MCF 10A (cell line): ENCODE measurements at regions not wholly inside any gene's neighbourhood (a gene's known extent, or its start where the extent isn't known, plus 50 kb on each side); places are given as distances from the start of the nearest gene placed in this dataset.

ENCODE experiments used
- BruUV-seq: library from RNA; stranded (reverse); fragments of 400-500 nt; replicated peaks from 2 replicates; lab custom pipeline; 2021; lab: Mats Ljungman, UMichigan
- CTCF ChIA-PET: fragments of 300-600 bp; sonication (Branson Sonifier 250); formaldehyde crosslinking; extraction: SDS; loops from one replicate; lab custom pipeline; 2021; ENCODE audit warnings: antibody characterized with exemption, inconsistent platforms; lab: Yijun Ruan, JAX
- POLR2A ChIA-PET: fragments of 300-600, 350-650 bp; sonication (Branson Sonifier 250); formaldehyde crosslinking; extraction: SDS; loops from one replicate; lab custom pipeline; 2020; ENCODE audit warnings: antibody characterized with exemption, inconsistent platforms; lab: Yijun Ruan, JAX
- DNase-seq: peaks from one replicate; pipeline ENCODE4 v3.0.0-alpha.2; 2018; ENCODE audit not compliant: unreplicated experiment
- H3K27ac Mint-ChIP-seq: one replicate; pipeline ENCODE4 v1.8.0; 2022; ENCODE audit warnings: mild to moderate bottlenecking, low read depth, mixed read lengths; ENCODE audit not compliant: unreplicated experiment
- H3K27me3 Mint-ChIP-seq: one replicate; pipeline ENCODE4 v1.8.0; 2022; ENCODE audit warnings: mixed read lengths; ENCODE audit not compliant: insufficient read depth, unreplicated experiment
- H3K36me3 Mint-ChIP-seq: one replicate; pipeline ENCODE4 v1.8.0; 2022; ENCODE audit warnings: mild to moderate bottlenecking, moderate library complexity, mixed read lengths; ENCODE audit not compliant: insufficient read depth, unreplicated experiment
- H3K4me1 Mint-ChIP-seq: one replicate; pipeline ENCODE4 v1.8.0; 2022; ENCODE audit warnings: mixed read lengths; ENCODE audit not compliant: insufficient read depth, unreplicated experiment
- H3K4me3 Mint-ChIP-seq: one replicate; pipeline ENCODE4 v1.8.0; 2022; ENCODE audit warnings: mild to moderate bottlenecking, moderate library complexity, mixed read lengths; ENCODE audit not compliant: unreplicated experiment
- H3K9me3 Mint-ChIP-seq: one replicate; pipeline ENCODE4 v1.8.0; 2022; ENCODE audit warnings: mixed read lengths; ENCODE audit not compliant: unreplicated experiment
- CTCF ChIP-seq: fragments of 200-600 bp; IDR thresholded peaks from one replicate; pipeline ENCODE4 v1.8.0; 2022; ENCODE audit warnings: antibody characterized with exemption, mild to moderate bottlenecking; ENCODE audit not compliant: unreplicated experiment
- intact Hi-C: fragments of 100-400 bp; cut with micrococcal nuclease; formaldehyde crosslinking; loops from 2 replicates; pipeline ENCODE4 v1.14.1; 2022

GRCh38 chr11:26846227-26846626, 124.4 kb upstream of the SLC5A12 start:
- H3K36me3 Mint-ChIP-seq: no peaks in the 10 kb centered on the region
- intact Hi-C loops: no loop called here
- BruUV-seq: no TSS peak
- H3K4me3 Mint-ChIP-seq: no peak overlapping the region
- CTCF ChIA-PET: no interaction called here
- peaks cover 16% of the 10 kb centered on the region for H3K4me1 Mint-ChIP-seq
- H3K27me3 Mint-ChIP-seq: no peaks in the 10 kb centered on the region
- H3K9me3 Mint-ChIP-seq: no peaks in the 10 kb centered on the region
- no peak for DNase-seq
- no peak overlapping the region for H3K27ac Mint-ChIP-seq
- no peak for TF ChIP-seq CTCF
- POLR2A ChIA-PET: no interaction called here

- no peak for DNase-seq
- no peak for TF ChIP-seq CTCF
- peaks cover 6% of the 10 kb centered on the region for H3K4me1 Mint-ChIP-seq
- no peak overlapping the region for H3K27ac Mint-ChIP-seq
- H3K27me3 Mint-ChIP-seq: no peaks in the 10 kb centered on the region
- ChIA-PET POLR2A (no interaction called here), CTCF (no interaction called here)
- no peaks in the 10 kb centered on the region for H3K36me3 Mint-ChIP-seq
- BruUV-seq: no TSS peak
- H3K4me3 Mint-ChIP-seq: no peak overlapping the region
- no peaks in the 10 kb centered on the region for H3K9me3 Mint-ChIP-seq
- intact Hi-C loops: no loop called here
Observed at GRCh38 chr11:26847459-26847858, 125.6 kb upstream of the SLC5A12 start.

GRCh38 chr11:26847977-26848376, 126.1 kb upstream of the SLC5A12 start:
- ChIA-PET CTCF (no interaction called here), POLR2A (no interaction called here)
- no peaks in the 10 kb centered on the region for H3K36me3 Mint-ChIP-seq
- H3K27me3 Mint-ChIP-seq: no peaks in the 10 kb centered on the region
- no peak for TF ChIP-seq CTCF
- H3K27ac Mint-ChIP-seq: no peak overlapping the region
- no peak overlapping the region for H3K4me3 Mint-ChIP-seq
- H3K9me3 Mint-ChIP-seq: no peaks in the 10 kb centered on the region
- DNase-seq: no peak
- no TSS peak for BruUV-seq
- H3K4me1 Mint-ChIP-seq: peaks cover 3% of the 10 kb centered on the region
- intact Hi-C loops: no loop called here

GRCh38 chr11:26849036-26849435, 127.2 kb upstream of the SLC5A12 start:
- BruUV-seq: no TSS peak
- Mint-ChIP-seq H3K9me3 (no peaks in the 10 kb centered on the region), H3K36me3 (no peaks in the 10 kb centered on the region), H3K27me3 (no peaks in the 10 kb centered on the region), H3K4me1 (peaks cover 6% of the 10 kb centered on the region), H3K27ac (no peak overlapping the region), H3K4me3 (no peak overlapping the region)
- ChIA-PET CTCF (interaction anchor here (0.6 to 1.1 kb wide), 2 partner anchors 137 to 309 kb away, joined by 3 to 4 read pairs; no protein-coding TSS in a partner anchor), POLR2A (no interaction called here)
- no peak for TF ChIP-seq CTCF
- intact Hi-C loops: no loop called here
- DNase-seq: peak; percentile 21
